GM11168 (cell line): ENCODE measurements at regions not wholly inside any gene's neighbourhood (a gene's known extent, or its start where the extent isn't known, plus 50 kb on each side); places are given as distances from the start of the nearest gene placed in this dataset.
"Not testable (repeated sequence)": the region's sequence is repeated elsewhere in the genome, so short reads cannot be mapped to it uniquely, and the experiment has no call there.

Experiments used
- in situ Hi-C: fragments of 300-500 bp; cut with MboI; formaldehyde crosslinking; loops from one replicate; pipeline ENCODE4 v1.12.0; 2022; ENCODE audit warnings: low sequenced_read_pairs; ENCODE audit not compliant: unreplicated experiment

DNA sequence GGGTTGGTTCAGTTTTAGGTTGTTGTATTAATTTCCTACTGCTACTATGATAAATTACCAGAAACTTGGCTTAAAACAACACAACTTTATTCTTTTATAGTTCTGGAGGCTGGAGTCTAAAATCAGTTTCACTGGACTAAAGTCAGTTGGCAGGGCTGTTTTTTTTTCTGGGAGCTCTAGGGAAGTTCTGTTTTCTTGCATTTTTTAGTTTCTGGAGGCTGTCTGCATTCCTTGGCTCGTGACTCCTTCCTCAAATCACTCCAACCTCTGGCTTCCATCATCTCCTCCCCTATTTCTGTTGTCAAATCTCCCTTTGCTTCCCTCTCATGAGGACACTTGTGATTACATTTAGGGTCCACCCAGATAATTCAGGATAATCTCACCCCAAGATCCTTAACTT lies 51.3 kb upstream of the SUB1 start:
- in situ Hi-C loops: no loop called here

DNA sequence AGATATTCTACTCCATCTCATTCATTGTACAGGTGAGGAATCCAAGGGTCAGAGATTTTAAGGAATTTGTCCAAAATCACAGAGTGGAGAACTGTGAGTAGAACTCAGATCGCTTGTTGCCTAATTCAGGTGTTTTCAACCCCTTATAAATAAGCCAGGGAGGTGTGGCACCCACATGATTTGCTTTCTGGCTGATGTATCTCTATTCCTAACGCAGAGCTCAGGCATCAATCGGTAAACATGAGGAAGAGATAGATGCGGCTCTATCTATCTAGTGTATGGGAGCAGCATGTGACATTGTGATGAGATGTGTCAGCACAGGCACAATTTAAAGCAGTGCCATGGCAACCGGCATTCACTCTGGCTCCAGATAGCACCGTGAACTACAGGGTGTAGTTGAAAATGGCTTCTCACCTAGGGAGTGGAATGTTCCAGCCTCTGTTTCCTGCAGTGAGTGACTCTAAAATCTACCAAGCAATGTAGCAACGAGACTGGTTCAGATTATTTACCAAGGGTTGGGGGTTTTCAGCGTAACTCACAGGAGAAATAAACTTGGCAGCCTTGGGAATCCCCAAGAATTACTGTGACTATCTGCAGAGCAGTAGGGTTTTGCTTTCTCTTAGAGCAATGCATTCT lies 53.4 kb upstream of the SUB1 start:
- in situ Hi-C loops: no loop called here

DNA sequence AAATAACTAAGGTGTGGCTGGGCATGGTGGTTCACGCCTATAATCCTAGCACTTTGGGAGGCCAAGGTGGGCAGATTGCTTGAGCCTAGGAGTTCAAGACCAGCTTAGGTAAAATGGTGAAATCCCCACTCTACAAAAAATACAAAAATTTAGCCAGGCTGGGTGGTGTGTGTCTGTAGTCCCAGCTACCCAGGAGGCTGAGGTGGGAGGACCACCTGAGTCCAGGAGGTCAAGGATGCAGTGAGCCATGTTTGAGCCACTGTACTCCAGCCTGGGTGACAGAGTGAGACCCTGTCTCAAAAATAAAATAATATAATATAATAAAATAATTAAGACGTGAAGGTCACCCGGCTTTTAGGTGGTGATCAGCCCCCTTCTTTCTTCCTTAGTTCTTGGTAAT lies 58.0 kb upstream of the SUB1 start:
- in situ Hi-C loops: not testable (repeated sequence)

DNA sequence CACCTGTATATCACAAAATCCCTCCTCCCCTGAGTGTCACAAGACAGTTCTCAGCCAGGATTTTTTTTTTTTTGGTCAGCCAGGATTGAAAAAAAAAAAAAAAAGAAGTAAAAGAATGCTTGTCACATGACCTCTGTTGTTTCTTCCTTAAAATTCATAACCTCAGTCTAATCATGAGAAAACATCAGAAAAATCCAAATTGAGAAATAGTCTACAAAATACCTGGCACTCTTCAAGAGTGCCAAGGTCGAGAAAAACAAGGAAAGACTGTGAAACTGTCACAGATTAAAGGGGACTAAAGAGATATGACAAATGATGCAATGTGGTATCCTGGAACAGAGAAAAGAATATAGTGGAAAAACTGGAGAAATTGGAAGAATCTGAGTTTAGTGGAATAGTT lies 58.5 kb upstream of the SUB1 start:
- in situ Hi-C loops: no loop called here

DNA sequence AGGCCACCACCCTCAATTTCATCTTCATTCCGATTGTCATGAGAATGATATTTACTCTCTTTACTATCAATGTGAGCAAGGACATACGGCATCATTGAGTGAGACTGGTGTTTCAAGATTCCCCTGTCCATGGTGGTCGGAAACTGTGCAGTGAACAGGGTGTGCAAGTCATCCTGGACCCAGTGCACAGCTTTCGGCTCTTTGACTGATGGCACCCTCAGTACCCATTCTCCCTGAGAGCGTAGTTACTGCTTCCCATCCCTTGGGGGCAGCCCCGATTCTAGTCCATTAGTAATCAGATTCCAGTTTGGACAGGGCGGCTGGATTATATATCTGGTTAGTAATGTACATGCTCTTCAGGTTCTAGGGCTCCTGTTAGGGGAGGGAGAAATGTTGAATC lies 61.7 kb upstream of the SUB1 start:
- in situ Hi-C loops: no loop called here

DNA sequence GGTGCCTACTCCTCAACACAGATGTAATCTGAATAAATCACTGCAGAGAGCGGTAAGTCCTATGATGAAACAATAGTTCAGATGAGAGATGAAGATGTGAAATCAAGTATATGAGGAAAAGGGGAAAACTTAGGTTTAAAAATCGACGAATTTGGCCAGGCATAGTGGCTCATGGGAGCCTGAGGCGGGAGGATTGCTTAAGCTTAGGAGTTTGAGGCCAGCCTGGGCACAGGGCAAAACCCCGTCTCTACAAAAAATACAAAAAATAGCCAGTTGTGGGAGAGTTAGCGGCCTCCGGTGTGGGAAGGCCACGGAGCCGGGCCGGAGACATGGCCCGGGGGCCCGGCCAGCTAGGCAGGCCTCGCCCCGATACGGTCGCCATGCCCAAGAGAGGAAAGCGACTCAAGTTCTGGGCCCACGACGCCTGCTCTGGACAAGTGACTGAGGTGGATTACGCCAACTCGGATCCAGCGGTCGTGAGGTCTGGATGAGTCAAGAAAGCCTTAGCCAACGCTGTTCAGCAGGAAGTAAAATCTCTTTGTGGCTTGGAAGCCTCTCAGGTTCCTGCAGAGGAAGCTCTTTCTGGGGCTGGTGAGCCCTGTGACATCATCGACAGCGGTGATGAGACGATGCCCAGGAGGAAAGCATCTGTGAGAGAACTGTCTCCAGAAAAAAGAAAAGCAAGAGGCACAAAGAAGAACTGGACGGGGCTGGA lies 62.8 kb upstream of the SUB1 start:
- in situ Hi-C loops: no loop called here

DNA sequence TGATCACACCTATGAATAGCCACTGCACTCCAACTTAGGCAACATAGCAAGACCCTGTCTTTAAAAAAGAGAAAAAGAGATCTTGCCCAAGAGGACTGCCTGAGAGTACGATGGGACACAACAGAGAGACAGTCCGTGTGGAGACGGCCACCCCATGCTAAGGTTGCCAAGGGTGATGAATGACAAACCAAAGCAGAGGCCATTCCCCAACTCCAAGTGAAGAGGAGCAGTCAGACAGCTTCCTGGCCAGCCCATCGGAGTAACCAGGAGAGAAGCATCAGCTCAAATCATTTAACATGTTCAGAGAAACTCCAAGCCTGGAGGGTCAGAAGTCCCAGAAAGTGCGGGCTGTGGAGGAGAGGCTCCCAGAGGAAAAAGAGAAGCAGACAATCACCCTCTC lies 63.9 kb upstream of the SUB1 start:
- in situ Hi-C loops: no loop called here

DNA sequence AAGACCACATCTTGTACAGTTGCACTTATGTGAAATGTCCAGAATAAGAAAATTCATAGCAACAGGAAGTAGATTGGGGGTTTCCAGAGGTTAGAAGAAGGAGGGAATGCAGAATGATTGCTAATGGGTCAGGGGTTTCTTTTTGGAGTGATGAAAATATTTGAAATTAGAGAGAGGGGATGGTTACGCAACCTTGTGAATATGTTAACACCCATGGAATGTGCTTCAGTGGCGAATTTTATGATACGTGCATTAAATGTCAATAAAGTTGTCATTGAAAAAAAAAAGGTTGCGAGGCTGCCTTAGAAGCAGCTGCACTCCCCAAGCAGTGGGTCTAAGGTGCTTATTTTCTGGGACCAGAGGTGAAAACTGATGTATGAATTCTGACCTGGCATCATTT lies 64.4 kb upstream of the SUB1 start:
- in situ Hi-C loops: no loop called here

DNA sequence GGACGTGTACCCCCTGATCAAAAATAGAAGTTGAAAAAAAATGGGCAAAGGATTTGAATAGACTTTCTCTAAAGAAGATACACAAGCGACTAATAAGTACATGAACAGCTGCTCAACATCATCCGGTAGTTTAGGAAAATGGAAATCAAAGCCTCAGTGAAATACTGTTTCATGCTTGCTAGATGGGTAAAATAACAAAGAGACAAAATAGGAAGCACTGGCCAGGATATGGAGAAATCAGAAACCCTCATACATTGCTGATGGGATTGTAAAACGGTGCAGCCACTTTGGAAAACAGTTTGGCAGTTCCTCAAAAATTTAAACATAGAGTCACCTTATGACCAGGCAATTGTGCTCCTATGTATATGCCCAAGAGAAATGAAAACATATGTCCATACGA lies 65.0 kb upstream of the SUB1 start:
- in situ Hi-C loops: no loop called here

DNA sequence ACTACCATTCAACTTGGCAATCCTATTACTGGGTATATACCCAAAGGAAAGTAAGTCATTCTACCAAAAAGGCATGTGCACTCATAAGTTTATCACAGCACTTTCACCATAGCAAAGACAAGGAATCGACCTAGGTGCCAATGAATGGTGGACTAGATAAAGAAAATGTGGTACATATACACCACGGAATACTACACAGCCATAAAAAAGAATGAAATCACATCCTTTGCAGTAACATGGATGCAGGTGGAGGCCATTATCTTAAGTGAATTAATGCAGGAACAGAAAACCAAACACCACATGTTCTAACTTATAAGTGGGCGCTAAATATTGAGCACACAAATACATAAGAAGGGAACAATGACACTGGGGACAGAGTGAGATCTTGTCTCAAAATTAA lies 65.8 kb upstream of the SUB1 start:
- in situ Hi-C loops: no loop called here

DNA sequence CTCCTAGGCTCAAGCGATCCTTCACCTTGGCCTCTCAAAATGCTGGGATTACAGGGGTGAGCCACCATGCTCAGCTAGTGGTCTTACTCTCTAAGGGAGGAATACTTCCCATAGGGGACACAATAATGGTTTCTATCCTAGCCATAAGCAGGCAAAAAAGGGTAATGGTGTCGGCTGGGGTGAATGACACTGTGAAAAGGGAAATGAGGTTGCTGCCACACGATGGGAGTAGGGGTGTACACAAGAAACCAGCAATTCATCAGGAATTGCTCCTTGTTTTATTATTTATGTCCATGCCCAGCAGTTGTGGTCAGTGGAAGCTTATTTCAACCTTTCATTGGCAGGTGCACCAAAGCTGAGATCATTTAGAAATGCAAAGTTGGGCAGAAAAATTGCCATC lies 70.3 kb upstream of the ZFR start:
- in situ Hi-C loops: no loop called here

DNA sequence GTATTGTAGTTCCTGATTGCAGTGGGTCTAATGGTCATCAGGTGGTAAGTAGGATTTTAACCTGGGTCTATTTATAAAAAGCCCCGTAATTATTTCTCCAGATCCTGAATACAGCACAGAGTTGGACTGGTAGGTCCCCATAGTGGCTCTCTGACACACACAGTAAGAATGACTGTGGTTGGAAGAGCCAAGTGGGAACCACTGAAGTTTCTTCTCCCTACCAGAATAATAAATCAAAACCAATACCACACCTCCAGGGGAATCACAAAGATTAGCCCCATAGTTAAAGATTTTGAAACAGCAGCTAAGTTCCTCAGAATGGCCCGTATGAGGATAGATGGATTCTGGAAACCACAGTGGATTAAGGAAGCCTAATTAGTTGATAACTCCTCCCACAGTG lies 68.4 kb upstream of the ZFR start:
- in situ Hi-C loops: no loop called here

DNA sequence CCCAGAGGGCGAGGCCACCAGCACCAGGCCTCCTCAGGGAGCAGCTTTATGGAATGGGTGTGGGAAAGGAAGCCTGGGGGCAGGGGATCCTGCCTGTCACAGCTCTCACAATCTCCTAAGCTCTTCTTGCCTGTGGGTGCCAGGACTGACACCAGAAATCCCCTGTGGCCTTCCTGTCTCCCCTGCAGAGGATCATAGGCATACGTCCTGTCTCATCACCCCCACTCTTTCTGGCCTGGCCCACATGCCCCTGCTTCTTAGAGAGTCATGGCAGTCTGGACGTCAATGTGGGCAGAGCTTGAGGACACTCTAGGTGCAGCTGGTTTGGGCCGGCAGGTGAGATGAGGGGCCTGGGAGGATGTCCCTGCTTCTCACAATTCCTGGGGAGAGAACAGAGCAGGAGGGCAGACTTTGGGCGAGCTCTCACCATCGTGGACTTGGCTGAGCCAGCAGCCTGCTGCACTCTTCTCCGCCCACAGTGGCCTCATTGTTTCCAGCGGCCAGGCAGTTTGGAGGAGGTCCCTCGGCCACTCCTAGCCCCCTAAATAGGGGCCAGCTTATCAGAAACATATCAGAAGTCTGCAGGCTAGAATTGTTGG lies 67.3 kb upstream of the ZFR start:
- in situ Hi-C loops: no loop called here

DNA sequence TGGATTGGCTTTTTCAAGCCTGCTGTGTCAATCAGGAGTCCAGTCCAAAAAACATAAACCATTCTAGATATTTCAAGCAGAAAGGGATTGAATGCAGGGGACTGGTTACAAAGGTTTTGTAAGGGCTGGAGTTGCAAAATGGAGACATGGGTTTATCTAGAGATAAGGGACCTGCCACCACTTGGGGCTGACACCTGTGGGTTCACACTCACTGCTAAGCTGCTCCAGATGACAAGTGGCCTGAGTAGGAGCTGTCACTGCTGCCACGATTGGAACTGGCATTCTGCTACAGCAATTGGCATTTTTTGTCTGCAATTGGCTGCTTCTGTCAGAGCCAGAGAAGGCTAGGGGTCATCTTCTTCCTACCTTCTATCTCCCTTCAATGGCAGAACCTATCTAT lies 66.3 kb upstream of the ZFR start:
- in situ Hi-C loops: no loop called here

DNA sequence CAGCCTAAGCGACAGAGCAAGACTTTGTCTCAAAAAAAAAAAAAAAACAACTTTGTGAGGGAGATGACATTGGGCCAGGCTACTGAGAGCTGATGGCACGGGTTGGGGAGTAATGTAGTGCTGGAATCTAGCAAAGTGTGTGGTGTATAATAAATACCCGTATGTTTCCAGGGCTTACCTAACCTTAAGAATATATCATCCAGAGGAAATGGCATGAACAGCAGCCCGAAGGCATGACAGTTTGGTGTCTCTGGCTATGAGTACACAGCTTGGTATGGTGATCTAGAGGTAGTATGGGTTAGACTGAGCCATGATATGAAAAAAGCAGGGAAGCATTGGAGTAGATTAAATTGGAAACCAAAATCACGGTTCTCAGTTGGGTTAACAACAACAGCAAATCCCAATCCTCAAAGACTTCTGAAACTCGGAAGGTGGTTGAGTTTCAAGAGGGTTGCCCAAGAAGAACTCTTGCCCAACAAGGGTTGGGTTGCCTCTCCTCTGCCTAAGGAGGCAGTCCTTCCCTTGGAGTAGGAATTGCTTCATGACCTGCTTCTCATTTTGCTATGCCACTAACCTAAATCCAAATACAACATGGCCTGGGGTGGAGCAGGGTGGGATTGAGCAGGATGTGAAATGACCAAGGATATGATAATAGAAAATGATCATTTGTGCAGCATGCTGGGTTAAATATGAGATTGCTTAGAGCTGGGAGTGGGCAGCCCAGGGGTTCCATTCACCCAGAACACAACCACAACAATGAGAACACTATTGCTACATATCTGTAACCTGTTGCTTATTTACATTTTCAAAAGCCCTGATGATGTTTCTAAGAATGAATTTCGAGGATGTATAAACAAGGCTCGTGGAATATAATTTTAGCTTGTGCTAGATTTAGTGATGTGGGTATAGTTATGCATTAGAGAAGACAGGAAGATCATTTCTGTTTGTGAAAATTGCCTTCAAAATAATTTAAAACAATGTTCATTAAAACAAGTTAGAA lies 64.6 kb upstream of the ZFR start:
- in situ Hi-C loops: no loop called here

DNA sequence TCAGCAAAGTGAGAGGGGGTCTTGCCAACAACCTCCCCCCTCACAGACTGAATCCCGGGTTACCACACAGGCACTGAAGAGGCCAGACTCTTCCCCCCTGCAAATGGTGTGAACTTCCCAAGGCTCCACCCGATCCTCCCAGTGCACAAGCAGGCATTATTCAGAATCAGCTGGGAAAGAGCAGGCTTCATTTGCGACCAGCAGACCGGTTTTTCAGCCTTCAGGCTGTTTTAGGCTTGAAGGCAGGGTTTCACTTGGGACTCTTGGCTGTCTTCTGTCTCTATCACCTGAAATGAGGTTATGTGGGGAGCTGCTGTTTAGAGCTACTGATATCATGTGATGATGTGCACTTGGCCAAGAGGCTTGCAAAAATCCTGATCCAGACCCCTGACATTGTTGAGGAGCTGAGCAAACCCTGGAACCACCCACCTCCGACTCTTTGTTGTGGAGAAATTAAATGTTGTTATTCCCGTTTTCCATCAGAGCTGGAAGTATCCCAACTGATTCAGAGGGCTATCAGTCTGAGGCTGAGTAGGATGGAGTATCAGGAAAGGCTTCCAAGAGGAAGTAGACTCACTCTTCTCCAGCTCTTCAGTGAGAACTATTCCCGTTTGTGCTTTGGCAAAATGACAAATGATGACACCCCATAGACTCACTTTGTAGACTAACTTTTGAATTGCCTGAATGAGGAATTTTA lies 63.3 kb upstream of the ZFR start:
- in situ Hi-C loops: no loop called here

DNA sequence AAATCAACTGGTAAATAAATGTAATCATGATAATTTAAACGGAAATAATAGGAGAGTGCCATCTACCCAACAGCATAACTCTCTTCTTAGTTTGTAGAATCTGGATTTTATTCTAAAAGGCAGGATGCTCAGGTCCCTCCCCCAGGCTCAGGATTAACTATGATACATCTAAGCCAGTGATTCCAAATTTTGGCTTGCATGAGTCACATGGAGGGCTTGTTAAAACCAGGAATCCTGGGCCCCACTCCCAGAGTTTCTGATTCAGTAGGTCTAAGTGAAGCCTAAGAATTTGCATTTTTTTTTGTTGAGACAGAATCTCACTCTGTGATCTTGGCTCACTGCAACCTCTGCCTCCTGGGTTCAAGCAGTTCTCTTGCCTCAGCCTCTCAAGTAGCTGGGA lies 62.3 kb upstream of the ZFR start:
- in situ Hi-C loops: no loop called here

DNA sequence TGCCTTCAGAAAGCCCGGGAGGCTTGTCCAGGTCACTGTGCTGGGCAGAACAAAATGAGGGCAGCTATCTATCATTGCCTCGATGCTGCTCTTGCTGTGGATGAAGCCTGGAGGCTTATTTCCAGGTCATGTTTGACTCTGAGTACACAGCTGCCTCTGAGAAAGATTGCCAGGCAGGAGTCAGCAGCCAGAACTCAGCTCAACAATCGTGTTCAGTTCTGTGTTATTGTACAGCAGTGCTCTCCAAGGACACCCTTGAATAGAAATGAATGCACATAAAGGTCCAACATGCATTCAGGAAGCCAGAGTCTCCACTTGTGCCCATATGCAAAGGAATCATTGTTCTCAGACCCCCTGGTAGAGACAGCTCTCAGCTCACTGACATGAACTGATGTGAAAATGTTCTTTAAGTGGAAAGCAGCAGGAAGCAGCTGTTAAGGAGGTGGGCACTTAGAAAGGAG lies 61.7 kb upstream of the ZFR start:
- in situ Hi-C loops: no loop called here

DNA sequence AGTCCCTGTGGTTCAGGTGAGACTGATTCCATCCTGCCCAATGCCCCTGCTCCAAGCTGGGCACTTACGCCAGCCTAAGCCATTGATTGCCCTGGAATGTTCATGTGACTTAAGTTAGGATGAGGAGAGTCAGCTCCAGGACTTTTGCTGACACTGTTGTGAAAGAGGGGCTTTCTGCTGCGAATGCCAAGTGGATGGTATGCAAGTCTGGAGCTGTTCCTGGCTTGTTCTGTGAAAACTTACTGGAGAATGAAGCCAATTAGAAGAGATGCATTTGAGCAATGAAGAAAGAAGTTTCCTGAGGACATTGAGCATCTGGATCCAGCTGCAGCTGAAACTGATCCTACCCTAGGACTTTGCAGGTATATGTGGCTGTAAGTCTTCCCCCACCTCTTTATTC lies 61.2 kb upstream of the ZFR start:
- in situ Hi-C loops: no loop called here

DNA sequence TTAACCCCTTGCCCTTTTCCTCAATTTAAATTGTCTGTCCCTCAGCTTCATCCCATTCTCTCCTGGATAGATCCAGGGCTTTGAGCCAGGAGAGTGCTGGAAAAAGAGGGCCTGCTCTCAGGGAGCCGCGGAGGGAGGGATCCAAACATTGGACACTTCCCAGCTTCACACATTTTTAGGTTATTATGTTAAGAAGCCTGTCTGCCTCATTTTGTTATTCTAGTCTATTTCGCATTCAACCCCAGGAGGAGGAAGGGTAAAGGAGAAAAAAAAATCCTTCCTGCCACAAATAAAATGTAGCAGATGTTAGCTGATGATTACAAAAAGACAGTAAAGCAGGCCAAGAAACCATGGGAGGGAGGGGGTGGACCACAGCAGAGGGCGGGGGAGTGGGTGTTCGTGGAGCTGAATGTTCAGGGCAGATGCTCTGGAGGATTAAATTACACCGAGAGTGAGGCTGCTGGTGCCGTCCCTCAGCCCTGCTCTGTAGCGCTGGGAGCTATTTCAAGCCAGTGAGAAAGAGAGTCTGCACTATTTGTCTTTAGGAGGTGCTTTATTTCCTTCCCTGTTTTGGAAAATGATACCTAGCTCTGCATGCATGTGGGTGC lies 60.6 kb upstream of the ZFR start:
- in situ Hi-C loops: no loop called here
